ENCODE measurements at regions not wholly inside any gene's neighbourhood (a gene's known extent, or its start where the extent isn't known, plus 50 kb on each side); places are given as distances from the start of the nearest gene placed in this dataset.

DNA sequence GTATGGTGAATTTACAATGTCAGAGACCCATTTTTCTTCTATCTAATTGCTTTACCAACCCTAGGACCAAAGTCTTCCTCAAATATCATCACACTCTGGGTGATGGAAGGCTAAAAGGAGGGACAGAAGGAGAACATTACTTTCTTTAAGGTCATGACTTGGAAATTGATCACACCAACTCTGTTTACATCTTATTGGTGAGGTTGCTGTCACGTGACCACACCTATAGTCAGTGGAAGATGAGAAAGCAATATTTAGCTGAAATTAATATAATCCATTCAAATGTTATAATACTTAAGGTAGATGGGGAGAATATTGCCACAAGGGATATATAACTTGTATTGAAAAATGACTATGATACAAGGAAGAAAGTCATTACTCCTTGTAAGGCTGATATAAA lies 183.6 kb upstream of the SMIM30 start (continued):
- TF ChIP-seq, protein P1, sequence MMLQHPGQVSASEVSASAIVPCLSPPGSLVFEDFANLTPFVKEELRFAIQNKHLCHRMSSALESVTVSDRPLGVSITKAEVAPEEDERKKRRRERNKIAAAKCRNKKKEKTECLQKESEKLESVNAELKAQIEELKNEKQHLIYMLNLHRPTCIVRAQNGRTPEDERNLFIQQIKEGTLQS (CRISPR knock-in tag; conservative IDR thresholded peaks at IDR 0.05) = no peak
- TF ChIP-seq TCF7 (CRISPR knock-in tag; IDR thresholded peaks at IDR 0.05; ENCODE audit: low read depth) = no peak
- TF ChIP-seq, protein P2, sequence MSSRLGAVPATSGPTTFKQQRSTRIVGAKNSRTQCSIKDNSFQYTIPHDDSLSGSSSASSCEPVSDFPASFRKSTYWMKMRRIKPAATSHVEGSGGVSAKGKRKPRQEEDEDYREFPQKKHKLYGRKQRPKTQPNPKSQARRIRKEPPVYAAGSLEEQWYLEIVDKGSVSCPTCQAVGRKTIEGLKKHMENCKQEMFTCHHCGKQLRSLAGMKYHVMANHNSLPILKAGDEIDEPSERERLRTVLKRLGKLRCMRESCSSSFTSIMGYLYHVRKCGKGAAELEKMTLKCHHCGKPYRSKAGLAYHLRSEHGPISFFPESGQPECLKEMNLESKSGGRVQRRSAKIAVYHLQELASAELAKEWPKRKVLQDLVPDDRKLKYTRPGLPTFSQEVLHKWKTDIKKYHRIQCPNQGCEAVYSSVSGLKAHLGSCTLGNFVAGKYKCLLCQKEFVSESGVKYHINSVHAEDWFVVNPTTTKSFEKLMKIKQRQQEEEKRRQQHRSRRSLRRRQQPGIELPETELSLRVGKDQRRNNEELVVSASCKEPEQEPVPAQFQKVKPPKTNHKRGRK (CRISPR knock-in tag; IDR thresholded peaks at IDR 0.05; ENCODE audit: borderline replicate concordance) = no peak
- TF ChIP-seq, protein P3, sequence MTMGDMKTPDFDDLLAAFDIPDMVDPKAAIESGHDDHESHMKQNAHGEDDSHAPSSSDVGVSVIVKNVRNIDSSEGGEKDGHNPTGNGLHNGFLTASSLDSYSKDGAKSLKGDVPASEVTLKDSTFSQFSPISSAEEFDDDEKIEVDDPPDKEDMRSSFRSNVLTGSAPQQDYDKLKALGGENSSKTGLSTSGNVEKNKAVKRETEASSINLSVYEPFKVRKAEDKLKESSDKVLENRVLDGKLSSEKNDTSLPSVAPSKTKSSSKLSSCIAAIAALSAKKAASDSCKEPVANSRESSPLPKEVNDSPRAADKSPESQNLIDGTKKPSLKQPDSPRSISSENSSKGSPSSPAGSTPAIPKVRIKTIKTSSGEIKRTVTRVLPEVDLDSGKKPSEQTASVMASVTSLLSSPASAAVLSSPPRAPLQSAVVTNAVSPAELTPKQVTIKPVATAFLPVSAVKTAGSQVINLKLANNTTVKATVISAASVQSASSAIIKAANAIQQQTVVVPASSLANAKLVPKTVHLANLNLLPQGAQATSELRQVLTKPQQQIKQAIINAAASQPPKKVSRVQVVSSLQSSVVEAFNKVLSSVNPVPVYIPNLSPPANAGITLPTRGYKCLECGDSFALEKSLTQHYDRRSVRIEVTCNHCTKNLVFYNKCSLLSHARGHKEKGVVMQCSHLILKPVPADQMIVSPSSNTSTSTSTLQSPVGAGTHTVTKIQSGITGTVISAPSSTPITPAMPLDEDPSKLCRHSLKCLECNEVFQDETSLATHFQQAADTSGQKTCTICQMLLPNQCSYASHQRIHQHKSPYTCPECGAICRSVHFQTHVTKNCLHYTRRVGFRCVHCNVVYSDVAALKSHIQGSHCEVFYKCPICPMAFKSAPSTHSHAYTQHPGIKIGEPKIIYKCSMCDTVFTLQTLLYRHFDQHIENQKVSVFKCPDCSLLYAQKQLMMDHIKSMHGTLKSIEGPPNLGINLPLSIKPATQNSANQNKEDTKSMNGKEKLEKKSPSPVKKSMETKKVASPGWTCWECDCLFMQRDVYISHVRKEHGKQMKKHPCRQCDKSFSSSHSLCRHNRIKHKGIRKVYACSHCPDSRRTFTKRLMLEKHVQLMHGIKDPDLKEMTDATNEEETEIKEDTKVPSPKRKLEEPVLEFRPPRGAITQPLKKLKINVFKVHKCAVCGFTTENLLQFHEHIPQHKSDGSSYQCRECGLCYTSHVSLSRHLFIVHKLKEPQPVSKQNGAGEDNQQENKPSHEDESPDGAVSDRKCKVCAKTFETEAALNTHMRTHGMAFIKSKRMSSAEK (CRISPR knock-in tag; IDR thresholded peaks at IDR 0.05; ENCODE audit: borderline replicate concordance) = no peak

DNA sequence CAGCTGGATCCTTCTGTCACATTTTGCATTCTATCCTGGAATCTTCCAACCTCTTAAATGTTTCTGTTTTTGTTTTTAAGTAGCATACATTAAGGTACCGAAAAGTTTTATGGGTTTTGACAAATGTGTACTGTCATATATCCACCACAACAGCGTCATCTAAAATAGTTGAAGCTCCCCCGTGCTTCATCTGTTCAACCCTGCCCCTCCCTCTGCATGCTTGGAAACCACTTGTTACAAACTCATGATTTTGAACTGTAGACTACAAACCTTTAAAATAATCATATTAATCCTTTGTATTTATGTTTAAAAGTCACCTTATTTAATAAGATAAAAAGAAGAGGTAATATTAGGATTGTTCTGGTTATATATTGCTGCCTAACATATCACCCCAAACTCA lies 182.8 kb upstream of the SMIM30 start:
- H3K36me3 Mint-ChIP-seq = no peaks in the 10 kb centered on the region
- no peak for DNase-seq (ENCODE audit: low spot score)
- TF ChIP-seq ZNF416 (CRISPR knock-in tag; IDR thresholded peaks at IDR 0.05) (no peak), NFYB (CRISPR knock-in tag; conservative IDR thresholded peaks at IDR 0.05; ENCODE audit: low read depth) (no peak), CBFB (CRISPR knock-in tag; IDR thresholded peaks at IDR 0.05; ENCODE audit: low read depth) (no peak), EMX1 (CRISPR knock-in tag; IDR thresholded peaks at IDR 0.05) (no peak), ZNF219 (CRISPR knock-in tag; IDR thresholded peaks at IDR 0.05; ENCODE audit: borderline replicate concordance) (no peak), GTF2I (CRISPR knock-in tag; conservative IDR thresholded peaks at IDR 0.05) (no peak), CREM (CRISPR knock-in tag; IDR thresholded peaks at IDR 0.05) (no peak), JUN (CRISPR knock-in tag; IDR thresholded peaks at IDR 0.05) (no peak), FOXK1 (CRISPR knock-in tag; IDR thresholded peaks at IDR 0.05) (no peak)
- TF ChIP-seq, protein P4, sequence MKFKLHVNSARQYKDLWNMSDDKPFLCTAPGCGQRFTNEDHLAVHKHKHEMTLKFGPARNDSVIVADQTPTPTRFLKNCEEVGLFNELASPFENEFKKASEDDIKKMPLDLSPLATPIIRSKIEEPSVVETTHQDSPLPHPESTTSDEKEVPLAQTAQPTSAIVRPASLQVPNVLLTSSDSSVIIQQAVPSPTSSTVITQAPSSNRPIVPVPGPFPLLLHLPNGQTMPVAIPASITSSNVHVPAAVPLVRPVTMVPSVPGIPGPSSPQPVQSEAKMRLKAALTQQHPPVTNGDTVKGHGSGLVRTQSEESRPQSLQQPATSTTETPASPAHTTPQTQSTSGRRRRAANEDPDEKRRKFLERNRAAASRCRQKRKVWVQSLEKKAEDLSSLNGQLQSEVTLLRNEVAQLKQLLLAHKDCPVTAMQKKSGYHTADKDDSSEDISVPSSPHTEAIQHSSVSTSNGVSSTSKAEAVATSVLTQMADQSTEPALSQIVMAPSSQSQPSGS (CRISPR knock-in tag; IDR thresholded peaks at IDR 0.05; ENCODE audit: borderline replicate concordance, low read depth) = no peak
- TF ChIP-seq, protein P5, sequence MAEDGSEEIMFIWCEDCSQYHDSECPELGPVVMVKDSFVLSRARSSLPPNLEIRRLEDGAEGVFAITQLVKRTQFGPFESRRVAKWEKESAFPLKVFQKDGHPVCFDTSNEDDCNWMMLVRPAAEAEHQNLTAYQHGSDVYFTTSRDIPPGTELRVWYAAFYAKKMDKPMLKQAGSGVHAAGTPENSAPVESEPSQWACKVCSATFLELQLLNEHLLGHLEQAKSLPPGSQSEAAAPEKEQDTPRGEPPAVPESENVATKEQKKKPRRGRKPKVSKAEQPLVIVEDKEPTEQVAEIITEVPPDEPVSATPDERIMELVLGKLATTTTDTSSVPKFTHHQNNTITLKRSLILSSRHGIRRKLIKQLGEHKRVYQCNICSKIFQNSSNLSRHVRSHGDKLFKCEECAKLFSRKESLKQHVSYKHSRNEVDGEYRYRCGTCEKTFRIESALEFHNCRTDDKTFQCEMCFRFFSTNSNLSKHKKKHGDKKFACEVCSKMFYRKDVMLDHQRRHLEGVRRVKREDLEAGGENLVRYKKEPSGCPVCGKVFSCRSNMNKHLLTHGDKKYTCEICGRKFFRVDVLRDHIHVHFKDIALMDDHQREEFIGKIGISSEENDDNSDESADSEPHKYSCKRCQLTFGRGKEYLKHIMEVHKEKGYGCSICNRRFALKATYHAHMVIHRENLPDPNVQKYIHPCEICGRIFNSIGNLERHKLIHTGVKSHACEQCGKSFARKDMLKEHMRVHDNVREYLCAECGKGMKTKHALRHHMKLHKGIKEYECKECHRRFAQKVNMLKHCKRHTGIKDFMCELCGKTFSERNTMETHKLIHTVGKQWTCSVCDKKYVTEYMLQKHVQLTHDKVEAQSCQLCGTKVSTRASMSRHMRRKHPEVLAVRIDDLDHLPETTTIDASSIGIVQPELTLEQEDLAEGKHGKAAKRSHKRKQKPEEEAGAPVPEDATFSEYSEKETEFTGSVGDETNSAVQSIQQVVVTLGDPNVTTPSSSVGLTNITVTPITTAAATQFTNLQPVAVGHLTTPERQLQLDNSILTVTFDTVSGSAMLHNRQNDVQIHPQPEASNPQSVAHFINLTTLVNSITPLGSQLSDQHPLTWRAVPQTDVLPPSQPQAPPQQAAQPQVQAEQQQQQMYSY (CRISPR knock-in tag; IDR thresholded peaks at IDR 0.05) = no peak
- TF ChIP-seq, protein P2 (CRISPR knock-in tag; IDR thresholded peaks at IDR 0.05; ENCODE audit: borderline replicate concordance) = no peak
- TF ChIP-seq, protein P6, sequence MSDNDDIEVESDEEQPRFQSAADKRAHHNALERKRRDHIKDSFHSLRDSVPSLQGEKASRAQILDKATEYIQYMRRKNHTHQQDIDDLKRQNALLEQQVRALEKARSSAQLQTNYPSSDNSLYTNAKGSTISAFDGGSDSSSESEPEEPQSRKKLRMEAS (CRISPR knock-in tag; IDR thresholded peaks at IDR 0.05) = no peak
- TF ChIP-seq, protein P7, sequence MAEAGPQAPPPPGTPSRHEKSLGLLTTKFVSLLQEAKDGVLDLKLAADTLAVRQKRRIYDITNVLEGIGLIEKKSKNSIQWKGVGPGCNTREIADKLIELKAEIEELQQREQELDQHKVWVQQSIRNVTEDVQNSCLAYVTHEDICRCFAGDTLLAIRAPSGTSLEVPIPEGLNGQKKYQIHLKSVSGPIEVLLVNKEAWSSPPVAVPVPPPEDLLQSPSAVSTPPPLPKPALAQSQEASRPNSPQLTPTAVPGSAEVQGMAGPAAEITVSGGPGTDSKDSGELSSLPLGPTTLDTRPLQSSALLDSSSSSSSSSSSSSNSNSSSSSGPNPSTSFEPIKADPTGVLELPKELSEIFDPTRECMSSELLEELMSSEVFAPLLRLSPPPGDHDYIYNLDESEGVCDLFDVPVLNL (CRISPR knock-in tag; IDR thresholded peaks at IDR 0.05; ENCODE audit: borderline replicate concordance, low read depth) = no peak
- TF ChIP-seq, protein P8, sequence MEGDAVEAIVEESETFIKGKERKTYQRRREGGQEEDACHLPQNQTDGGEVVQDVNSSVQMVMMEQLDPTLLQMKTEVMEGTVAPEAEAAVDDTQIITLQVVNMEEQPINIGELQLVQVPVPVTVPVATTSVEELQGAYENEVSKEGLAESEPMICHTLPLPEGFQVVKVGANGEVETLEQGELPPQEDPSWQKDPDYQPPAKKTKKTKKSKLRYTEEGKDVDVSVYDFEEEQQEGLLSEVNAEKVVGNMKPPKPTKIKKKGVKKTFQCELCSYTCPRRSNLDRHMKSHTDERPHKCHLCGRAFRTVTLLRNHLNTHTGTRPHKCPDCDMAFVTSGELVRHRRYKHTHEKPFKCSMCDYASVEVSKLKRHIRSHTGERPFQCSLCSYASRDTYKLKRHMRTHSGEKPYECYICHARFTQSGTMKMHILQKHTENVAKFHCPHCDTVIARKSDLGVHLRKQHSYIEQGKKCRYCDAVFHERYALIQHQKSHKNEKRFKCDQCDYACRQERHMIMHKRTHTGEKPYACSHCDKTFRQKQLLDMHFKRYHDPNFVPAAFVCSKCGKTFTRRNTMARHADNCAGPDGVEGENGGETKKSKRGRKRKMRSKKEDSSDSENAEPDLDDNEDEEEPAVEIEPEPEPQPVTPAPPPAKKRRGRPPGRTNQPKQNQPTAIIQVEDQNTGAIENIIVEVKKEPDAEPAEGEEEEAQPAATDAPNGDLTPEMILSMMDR (IDR thresholded peaks at IDR 0.05) = no peak
- TF ChIP-seq, protein P9, sequence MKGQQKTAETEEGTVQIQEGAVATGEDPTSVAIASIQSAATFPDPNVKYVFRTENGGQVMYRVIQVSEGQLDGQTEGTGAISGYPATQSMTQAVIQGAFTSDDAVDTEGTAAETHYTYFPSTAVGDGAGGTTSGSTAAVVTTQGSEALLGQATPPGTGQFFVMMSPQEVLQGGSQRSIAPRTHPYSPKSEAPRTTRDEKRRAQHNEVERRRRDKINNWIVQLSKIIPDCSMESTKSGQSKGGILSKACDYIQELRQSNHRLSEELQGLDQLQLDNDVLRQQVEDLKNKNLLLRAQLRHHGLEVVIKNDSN (CRISPR knock-in tag; IDR thresholded peaks at IDR 0.05) = no peak

More for the DNA sequence above, 182.8 kb upstream of the SMIM30 start:
- Mint-ChIP-seq H3K4me1 (no peaks in the 10 kb centered on the region), H3K4me3 (no peak overlapping the region), H3K27me3 (ENCODE audit: low read depth) (no peaks in the 10 kb centered on the region; the same call in 1 of the 2 replicates), H3K27ac (no peak overlapping the region), H3K9me3 (peaks cover 12% of the 10 kb centered on the region)
- CTCF ChIA-PET = no interaction called here
- POLR2A ChIA-PET = no interaction called here
- ATAC-seq = no peak

Measured in WTC11 (cell line).